ENCODE measurements at regions not wholly inside any gene's neighbourhood (a gene's known extent, or its start where the extent isn't known, plus 50 kb on each side); places are given as distances from the start of the nearest gene placed in this dataset.
A peak's percentile ranks its signal among the peaks of the same experiment; 100 is the strongest.

GRCh38 chr4:26030260-26030667 is 116.2 kb downstream of the SMIM20 start:
- SMC1A ChIA-PET (ENCODE audit: uncharacterized antibody, unreplicated experiment): interaction anchor here (0.6 to 2.7 kb wide), 19 partner anchors 14 to 380 kb away, joined by 3 to 17 read pairs (median 5); no protein-coding TSS in a partner anchor
- FAIRE-seq: no peak
- RAD21 ChIA-PET (ENCODE audit: unreplicated experiment): interaction anchor here (0.7 to 3.2 kb wide), 13 partner anchors 26 to 430 kb away, joined by 3 to 20 read pairs (median 6); no protein-coding TSS in a partner anchor
- Histone ChIP-seq H3K4me1 (ENCODE audit: control insufficient read depth, insufficient read depth, low read length) (peaks cover 4% of the 10 kb centered on the region), H2AFZ (ENCODE audit: control insufficient read depth, low read depth, low read length) (no peak overlapping the region), H4K20me1 (ENCODE audit: control insufficient read depth, insufficient read depth) (no peaks in the 10 kb centered on the region), H3K27ac (ENCODE audit: control insufficient read depth, insufficient read depth) (no peak overlapping the region), H3K79me2 (ENCODE audit: control insufficient read depth, insufficient read depth, low read length) (no peaks in the 10 kb centered on the region), H3K4me2 (ENCODE audit: control insufficient read depth, insufficient read depth) (no peak overlapping the region), H3K27me3 (replicated peaks in 1 of 2; ENCODE audit: control insufficient read depth in 2 of 2, insufficient read depth in 2 of 2, low read length in 1 of 2) (no peaks in the 10 kb centered on the region), H3K9me3 (replicated peaks; ENCODE audit: control insufficient read depth, insufficient read depth, low read length) (no peaks in the 10 kb centered on the region; the same call in 2 of the 3 replicates), H3K4me3 (no peak overlapping the region), H3K36me3 (ENCODE audit: control insufficient read depth in 2 of 2, insufficient read depth in 2 of 2, low read length in 1 of 2) (no peaks in the 10 kb centered on the region), H3K9ac (ENCODE audit: control insufficient read depth, insufficient read depth, low read length) (no peak overlapping the region)
- in situ Hi-C loops (cut with MboI): no loop called here
- WGBS (ENCODE audit: insufficient coverage, insufficient replicate concordance, low lambda C conversion rate, missing lambda C conversion rate): 9% methylated on average over 5 of the region's 5 CpGs
- no TSS peak for BruUV-seq (replicated peaks)
- ATAC-seq: no peak
- TF ChIP-seq IKZF1 (conservative IDR thresholded peaks at IDR 0.05) (peak; percentile 22; the same call in 1 of the 2 replicates), MEF2B (IDR thresholded peaks at IDR 0.05; ENCODE audit: partially characterized antibody, poor library complexity, severe bottlenecking) (peak; percentile 77), FOS (IDR thresholded peaks at IDR 0.05; ENCODE audit: borderline replicate concordance, extremely low read depth, insufficient read length) (no peak)
- CTCF ChIA-PET: interaction anchor here (0.8 to 3.0 kb wide), 20 partner anchors 8 to 691 kb away, joined by 3 to 18 read pairs (median 4); no protein-coding TSS in a partner anchor
- intact Hi-C loops (cut with micrococcal nuclease; ENCODE audit: unreplicated experiment): no loop called here
- POLR2A ChIA-PET: no interaction called here
- DNase-seq (ENCODE audit: low read depth, low spot score): no peak

GRCh38 chr4:26030780-26031179 is 116.8 kb downstream of the SMIM20 start:
- 45% methylated on average over 8 of the region's 8 CpGs for WGBS (ENCODE audit: insufficient coverage, insufficient replicate concordance, low lambda C conversion rate, missing lambda C conversion rate)
- no peak overlapping the region for H3K9ac ChIP-seq (ENCODE audit: control insufficient read depth, insufficient read depth, low read length)
- H3K36me3 ChIP-seq (ENCODE audit: control insufficient read depth in 2 of 2, insufficient read depth in 2 of 2, low read length in 1 of 2): no peaks in the 10 kb centered on the region
- H3K79me2 ChIP-seq (ENCODE audit: control insufficient read depth, insufficient read depth, low read length): no peaks in the 10 kb centered on the region
- H4K20me1 ChIP-seq (ENCODE audit: control insufficient read depth, insufficient read depth): no peaks in the 10 kb centered on the region
- ChIA-PET RAD21 (ENCODE audit: unreplicated experiment) (interaction anchor here (0.8 to 3.2 kb wide), 9 partner anchors 28 to 379 kb away, joined by 3 to 20 read pairs (median 11); no protein-coding TSS in a partner anchor), CTCF (interaction anchor here (0.8 to 3.0 kb wide), 9 partner anchors 32 to 691 kb away, joined by 3 to 18 read pairs (median 5); no protein-coding TSS in a partner anchor), SMC1A (ENCODE audit: uncharacterized antibody, unreplicated experiment) (interaction anchor here (0.7 to 2.7 kb wide), 11 partner anchors 18 to 378 kb away, joined by 3 to 17 read pairs (median 5); no protein-coding TSS in a partner anchor), POLR2A (no interaction called here)
- H3K27ac ChIP-seq (ENCODE audit: control insufficient read depth, insufficient read depth): no peak overlapping the region
- ATAC-seq (no peak), FAIRE-seq (no peak), DNase-seq (ENCODE audit: low read depth, low spot score) (no peak)
- H3K27me3 ChIP-seq (replicated peaks in 1 of 2; ENCODE audit: control insufficient read depth in 2 of 2, insufficient read depth in 2 of 2, low read length in 1 of 2): no peaks in the 10 kb centered on the region
- TF ChIP-seq ZNF384 (IDR thresholded peaks at IDR 0.05; ENCODE audit: borderline replicate concordance, low read depth, low read length): no peak
- TF ChIP-seq SPI1 (IDR thresholded peaks at IDR 0.05; ENCODE audit: borderline replicate concordance, insufficient read depth, low read depth, low read length): peak; percentile 29; the same call in 1 of the 2 replicates
- 0 out of 4 replicates have a peak, but pooled peaks of 1 of the 2 experiments have one; percentile 19 for TF ChIP-seq BHLHE40 (IDR thresholded peaks at IDR 0.05; ENCODE audit: borderline replicate concordance in 1 of 2, low read depth in 2 of 2, low read length in 1 of 2)
- TF ChIP-seq NFIC (IDR thresholded peaks at IDR 0.05; ENCODE audit: low read depth, low read length): no peak
- H3K4me1 ChIP-seq (ENCODE audit: control insufficient read depth, insufficient read depth, low read length): peaks cover 4% of the 10 kb centered on the region
- in situ Hi-C loops (cut with MboI) (no loop called here), intact Hi-C loops (cut with micrococcal nuclease; ENCODE audit: unreplicated experiment) (no loop called here)
- no peak overlapping the region for H3K4me2 ChIP-seq (ENCODE audit: control insufficient read depth, insufficient read depth)
- H2AFZ ChIP-seq (ENCODE audit: control insufficient read depth, low read depth, low read length): no peak overlapping the region
- no TSS peak for BruUV-seq (replicated peaks)
- H3K4me3 ChIP-seq: no peak overlapping the region
- no peaks in the 10 kb centered on the region; the same call in 2 of the 3 replicates for H3K9me3 ChIP-seq (replicated peaks; ENCODE audit: control insufficient read depth, insufficient read depth, low read length)
